WTC11 (cell line): ENCODE measurements at regions not wholly inside any gene's neighbourhood (a gene's known extent, or its start where the extent isn't known, plus 50 kb on each side); places are given as distances from the start of the nearest gene placed in this dataset.

ENCODE experiments used
- ATAC-seq: fragments of 200-7000 bp; cut with Tn5 transposase; 2 replicates; pipeline ENCODE4 v1.10.0; 2021; ENCODE audit warnings: mild to moderate bottlenecking, moderate library complexity
- CTCF ChIA-PET: fragments of 300-600 bp; sonication (Branson Sonifier 250); formaldehyde crosslinking; loops from one replicate; lab custom pipeline; 2021; ENCODE audit warnings: antibody characterized with exemption; lab: Charles Lee
- POLR2A ChIA-PET: fragments of 350-600 bp; sonication (Branson Sonifier 250); formaldehyde crosslinking; loops from one replicate; lab custom pipeline; 2021; ENCODE audit warnings: antibody characterized with exemption; lab: Charles Lee
- DNase-seq: peaks from one replicate; pipeline ENCODE4 v3.0.0; 2021; ENCODE audit warnings: low spot score
- H3K27ac Mint-ChIP-seq: 2 replicates; pipeline ENCODE4 v1.8.0; 2021; ENCODE audit warnings: mixed read lengths
- H3K27me3 Mint-ChIP-seq: 2 replicates; pipeline ENCODE4 v1.8.0; 2021; ENCODE audit warnings: low read depth, mild to moderate bottlenecking, moderate library complexity, mixed read lengths
- H3K36me3 Mint-ChIP-seq: 2 replicates; pipeline ENCODE4 v1.8.0; 2021; ENCODE audit warnings: mixed read lengths
- H3K4me1 Mint-ChIP-seq: 2 replicates; pipeline ENCODE4 v1.8.0; 2022; ENCODE audit warnings: mixed read lengths
- H3K4me3 Mint-ChIP-seq: 2 replicates; pipeline ENCODE4 v1.8.0; 2021; ENCODE audit warnings: mild to moderate bottlenecking, moderate library complexity, mixed read lengths
- H3K9me3 Mint-ChIP-seq: 2 replicates; pipeline ENCODE4 v1.8.0; 2021; ENCODE audit warnings: mixed read lengths
- ELF4 ChIP-seq: sonication (generic); formaldehyde crosslinking; IDR thresholded peaks from 2 replicates; pipeline ENCODE4 v1.8.1; 2022; ENCODE audit warnings: low read depth, mild to moderate bottlenecking, moderate library complexity, missing genetic modification reagents
- JUN ChIP-seq: sonication (generic); formaldehyde crosslinking; IDR thresholded peaks from 2 replicates; pipeline ENCODE4 v1.8.0; 2023; ENCODE audit warnings: mild to moderate bottlenecking, missing genetic modification reagents
- MXD4 ChIP-seq: fragments of 250-450 bp; sonication (Bioruptor Pico); IDR thresholded peaks from 2 replicates; pipeline ENCODE4 v1.8.0; 2021; ENCODE audit warnings: mild to moderate bottlenecking, moderate library complexity, borderline replicate concordance
- NFE2L1 ChIP-seq: sonication (generic); formaldehyde crosslinking; IDR thresholded peaks from 2 replicates; pipeline ENCODE4 v1.8.1; 2023; ENCODE audit warnings: missing genetic modification reagents
- NFYB ChIP-seq: sonication (generic); formaldehyde crosslinking; conservative IDR thresholded peaks from 2 replicates; pipeline ENCODE4 v1.8.0; 2022; ENCODE audit warnings: low read depth, missing genetic modification reagents
- NR1H2 ChIP-seq: sonication (generic); formaldehyde crosslinking; IDR thresholded peaks from 2 replicates; pipeline ENCODE4 v1.9.0; 2021; ENCODE audit warnings: mild to moderate bottlenecking, moderate library complexity, missing genetic modification reagents
- RORB ChIP-seq: fragments of 250-450 bp; sonication (Bioruptor Pico); IDR thresholded peaks from 2 replicates; pipeline ENCODE4 v1.9.0; 2021; ENCODE audit warnings: mild to moderate bottlenecking
- SMAD4 ChIP-seq: sonication (generic); formaldehyde crosslinking; IDR thresholded peaks from 2 replicates; pipeline ENCODE4 v1.8.0; 2022; ENCODE audit warnings: mild to moderate bottlenecking, missing genetic modification reagents
- SP1 ChIP-seq: sonication (generic); formaldehyde crosslinking; conservative IDR thresholded peaks from 2 replicates; pipeline ENCODE4 v1.8.1; 2022; ENCODE audit warnings: missing genetic modification reagents
- ZNF232 ChIP-seq: sonication (generic); formaldehyde crosslinking; IDR thresholded peaks from 2 replicates; pipeline ENCODE4 v1.8.0; 2022; ENCODE audit warnings: mild to moderate bottlenecking, missing genetic modification reagents
- ZNF416 ChIP-seq: fragments of 250-450 bp; sonication (Bioruptor Pico); IDR thresholded peaks from 2 replicates; pipeline ENCODE4 v1.9.0; 2021; ENCODE audit warnings: mild to moderate bottlenecking, inconsistent platforms
- ZNF671 ChIP-seq: fragments of 250-450 bp; sonication (Bioruptor Pico); IDR thresholded peaks from 2 replicates; pipeline ENCODE4 v1.8.0; 2021; ENCODE audit warnings: mild to moderate bottlenecking
- TF ChIP-seq, protein P1 (sequence below): sonication (generic); formaldehyde crosslinking; IDR thresholded peaks from 2 replicates; pipeline ENCODE4 v1.8.1; 2022; ENCODE audit warnings: mild to moderate bottlenecking, missing genetic modification reagents, moderate library complexity, borderline replicate concordance
- TF ChIP-seq, protein P2 (sequence below): sonication (generic); formaldehyde crosslinking; IDR thresholded peaks from 2 replicates; pipeline ENCODE4 v1.8.1; 2023; ENCODE audit warnings: mild to moderate bottlenecking, missing genetic modification reagents
- TF ChIP-seq, protein P3 (sequence below): sonication (generic); formaldehyde crosslinking; IDR thresholded peaks from 2 replicates; pipeline ENCODE4 v1.8.1; 2022; ENCODE audit warnings: missing genetic modification reagents, borderline replicate concordance
- TF ChIP-seq, protein P4 (sequence below): sonication (generic); formaldehyde crosslinking; IDR thresholded peaks from 2 replicates; pipeline ENCODE4 v1.8.1; 2023; ENCODE audit warnings: mild to moderate bottlenecking, missing genetic modification reagents, moderate library complexity
- TF ChIP-seq, protein P5 (sequence below): fragments of 250-450 bp; sonication (Bioruptor Pico); IDR thresholded peaks from 2 replicates; pipeline ENCODE4 v1.9.0; 2021; ENCODE audit warnings: mild to moderate bottlenecking, borderline replicate concordance
- TF ChIP-seq, protein P6 (sequence below): sonication (generic); formaldehyde crosslinking; conservative IDR thresholded peaks from 2 replicates; pipeline ENCODE4 v1.8.1; 2023; ENCODE audit warnings: mild to moderate bottlenecking, low read depth, missing genetic modification reagents, moderate library complexity
- TF ChIP-seq, protein P7 (sequence below): sonication (generic); formaldehyde crosslinking; IDR thresholded peaks from 2 replicates; pipeline ENCODE4 v1.8.1; 2022; ENCODE audit warnings: low read depth, missing genetic modification reagents, borderline replicate concordance

DNA sequence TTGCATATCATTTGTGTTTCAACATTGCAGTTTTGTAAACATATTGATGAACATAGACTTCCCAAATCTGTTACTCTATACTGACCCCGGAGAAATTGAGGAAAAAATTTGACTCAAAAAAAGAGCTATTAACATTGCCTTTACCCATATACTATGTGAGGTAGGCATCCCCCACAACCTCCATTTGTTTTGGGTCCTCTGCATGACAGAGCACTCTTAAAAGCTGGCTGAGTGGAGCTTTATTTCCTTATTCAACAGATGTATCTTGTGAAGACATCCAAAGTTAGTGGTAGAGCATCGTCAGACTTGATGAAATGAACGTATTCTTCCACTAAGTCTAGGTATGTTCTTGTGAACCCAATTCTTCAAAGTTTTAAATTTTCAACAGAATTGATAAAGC lies 310.5 kb downstream of the CDH9 start (continued):
- TF ChIP-seq, protein P1, sequence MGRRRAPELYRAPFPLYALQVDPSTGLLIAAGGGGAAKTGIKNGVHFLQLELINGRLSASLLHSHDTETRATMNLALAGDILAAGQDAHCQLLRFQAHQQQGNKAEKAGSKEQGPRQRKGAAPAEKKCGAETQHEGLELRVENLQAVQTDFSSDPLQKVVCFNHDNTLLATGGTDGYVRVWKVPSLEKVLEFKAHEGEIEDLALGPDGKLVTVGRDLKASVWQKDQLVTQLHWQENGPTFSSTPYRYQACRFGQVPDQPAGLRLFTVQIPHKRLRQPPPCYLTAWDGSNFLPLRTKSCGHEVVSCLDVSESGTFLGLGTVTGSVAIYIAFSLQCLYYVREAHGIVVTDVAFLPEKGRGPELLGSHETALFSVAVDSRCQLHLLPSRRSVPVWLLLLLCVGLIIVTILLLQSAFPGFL (CRISPR knock-in tag) = no peak
- TF ChIP-seq NFE2L1 (CRISPR knock-in tag) (no peak), SP1 (no peak), ZNF416 (no peak)
- TF ChIP-seq, protein P2, sequence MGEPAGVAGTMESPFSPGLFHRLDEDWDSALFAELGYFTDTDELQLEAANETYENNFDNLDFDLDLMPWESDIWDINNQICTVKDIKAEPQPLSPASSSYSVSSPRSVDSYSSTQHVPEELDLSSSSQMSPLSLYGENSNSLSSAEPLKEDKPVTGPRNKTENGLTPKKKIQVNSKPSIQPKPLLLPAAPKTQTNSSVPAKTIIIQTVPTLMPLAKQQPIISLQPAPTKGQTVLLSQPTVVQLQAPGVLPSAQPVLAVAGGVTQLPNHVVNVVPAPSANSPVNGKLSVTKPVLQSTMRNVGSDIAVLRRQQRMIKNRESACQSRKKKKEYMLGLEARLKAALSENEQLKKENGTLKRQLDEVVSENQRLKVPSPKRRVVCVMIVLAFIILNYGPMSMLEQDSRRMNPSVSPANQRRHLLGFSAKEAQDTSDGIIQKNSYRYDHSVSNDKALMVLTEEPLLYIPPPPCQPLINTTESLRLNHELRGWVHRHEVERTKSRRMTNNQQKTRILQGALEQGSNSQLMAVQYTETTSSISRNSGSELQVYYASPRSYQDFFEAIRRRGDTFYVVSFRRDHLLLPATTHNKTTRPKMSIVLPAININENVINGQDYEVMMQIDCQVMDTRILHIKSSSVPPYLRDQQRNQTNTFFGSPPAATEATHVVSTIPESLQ (CRISPR knock-in tag) = no peak
- TF ChIP-seq, protein P3, sequence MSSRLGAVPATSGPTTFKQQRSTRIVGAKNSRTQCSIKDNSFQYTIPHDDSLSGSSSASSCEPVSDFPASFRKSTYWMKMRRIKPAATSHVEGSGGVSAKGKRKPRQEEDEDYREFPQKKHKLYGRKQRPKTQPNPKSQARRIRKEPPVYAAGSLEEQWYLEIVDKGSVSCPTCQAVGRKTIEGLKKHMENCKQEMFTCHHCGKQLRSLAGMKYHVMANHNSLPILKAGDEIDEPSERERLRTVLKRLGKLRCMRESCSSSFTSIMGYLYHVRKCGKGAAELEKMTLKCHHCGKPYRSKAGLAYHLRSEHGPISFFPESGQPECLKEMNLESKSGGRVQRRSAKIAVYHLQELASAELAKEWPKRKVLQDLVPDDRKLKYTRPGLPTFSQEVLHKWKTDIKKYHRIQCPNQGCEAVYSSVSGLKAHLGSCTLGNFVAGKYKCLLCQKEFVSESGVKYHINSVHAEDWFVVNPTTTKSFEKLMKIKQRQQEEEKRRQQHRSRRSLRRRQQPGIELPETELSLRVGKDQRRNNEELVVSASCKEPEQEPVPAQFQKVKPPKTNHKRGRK = no peak

DNA sequence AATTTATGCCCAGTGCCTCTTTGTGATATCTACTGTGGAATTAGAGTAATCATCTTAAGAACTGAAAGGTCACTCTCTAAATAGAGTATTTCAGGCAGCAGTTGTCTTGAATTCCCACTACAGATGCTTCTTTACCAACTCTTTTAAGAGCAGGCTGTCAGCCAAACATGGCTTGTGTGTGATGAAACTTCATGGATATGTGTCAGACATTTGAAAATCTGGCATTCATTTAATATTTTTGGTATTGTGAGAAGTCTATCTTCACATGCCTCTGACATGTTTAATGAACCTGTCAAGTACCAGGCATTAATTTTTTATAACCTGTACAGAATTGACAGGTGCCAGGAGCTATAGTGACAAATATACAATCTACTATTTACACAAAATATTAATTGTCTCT lies 318.6 kb downstream of the CDH9 start:
- POLR2A ChIA-PET = no interaction called here
- CTCF ChIA-PET = no interaction called here
- no peak overlapping the region for H3K4me3 Mint-ChIP-seq
- no peak for ATAC-seq
- no peaks in the 10 kb centered on the region for H3K4me1 Mint-ChIP-seq
- DNase-seq = no peak
- H3K36me3 Mint-ChIP-seq = 0 out of 2 replicates have a peak, but pooled peaks cover 3% of the 10 kb centered on the region
- H3K27me3 Mint-ChIP-seq = no peaks in the 10 kb centered on the region
- H3K9me3 Mint-ChIP-seq = peaks cover 21% of the 10 kb centered on the region
- TF ChIP-seq, protein P4, sequence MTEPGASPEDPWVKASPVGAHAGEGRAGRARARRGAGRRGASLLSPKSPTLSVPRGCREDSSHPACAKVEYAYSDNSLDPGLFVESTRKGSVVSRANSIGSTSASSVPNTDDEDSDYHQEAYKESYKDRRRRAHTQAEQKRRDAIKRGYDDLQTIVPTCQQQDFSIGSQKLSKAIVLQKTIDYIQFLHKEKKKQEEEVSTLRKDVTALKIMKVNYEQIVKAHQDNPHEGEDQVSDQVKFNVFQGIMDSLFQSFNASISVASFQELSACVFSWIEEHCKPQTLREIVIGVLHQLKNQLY = no peak
- TF ChIP-seq, protein P5, sequence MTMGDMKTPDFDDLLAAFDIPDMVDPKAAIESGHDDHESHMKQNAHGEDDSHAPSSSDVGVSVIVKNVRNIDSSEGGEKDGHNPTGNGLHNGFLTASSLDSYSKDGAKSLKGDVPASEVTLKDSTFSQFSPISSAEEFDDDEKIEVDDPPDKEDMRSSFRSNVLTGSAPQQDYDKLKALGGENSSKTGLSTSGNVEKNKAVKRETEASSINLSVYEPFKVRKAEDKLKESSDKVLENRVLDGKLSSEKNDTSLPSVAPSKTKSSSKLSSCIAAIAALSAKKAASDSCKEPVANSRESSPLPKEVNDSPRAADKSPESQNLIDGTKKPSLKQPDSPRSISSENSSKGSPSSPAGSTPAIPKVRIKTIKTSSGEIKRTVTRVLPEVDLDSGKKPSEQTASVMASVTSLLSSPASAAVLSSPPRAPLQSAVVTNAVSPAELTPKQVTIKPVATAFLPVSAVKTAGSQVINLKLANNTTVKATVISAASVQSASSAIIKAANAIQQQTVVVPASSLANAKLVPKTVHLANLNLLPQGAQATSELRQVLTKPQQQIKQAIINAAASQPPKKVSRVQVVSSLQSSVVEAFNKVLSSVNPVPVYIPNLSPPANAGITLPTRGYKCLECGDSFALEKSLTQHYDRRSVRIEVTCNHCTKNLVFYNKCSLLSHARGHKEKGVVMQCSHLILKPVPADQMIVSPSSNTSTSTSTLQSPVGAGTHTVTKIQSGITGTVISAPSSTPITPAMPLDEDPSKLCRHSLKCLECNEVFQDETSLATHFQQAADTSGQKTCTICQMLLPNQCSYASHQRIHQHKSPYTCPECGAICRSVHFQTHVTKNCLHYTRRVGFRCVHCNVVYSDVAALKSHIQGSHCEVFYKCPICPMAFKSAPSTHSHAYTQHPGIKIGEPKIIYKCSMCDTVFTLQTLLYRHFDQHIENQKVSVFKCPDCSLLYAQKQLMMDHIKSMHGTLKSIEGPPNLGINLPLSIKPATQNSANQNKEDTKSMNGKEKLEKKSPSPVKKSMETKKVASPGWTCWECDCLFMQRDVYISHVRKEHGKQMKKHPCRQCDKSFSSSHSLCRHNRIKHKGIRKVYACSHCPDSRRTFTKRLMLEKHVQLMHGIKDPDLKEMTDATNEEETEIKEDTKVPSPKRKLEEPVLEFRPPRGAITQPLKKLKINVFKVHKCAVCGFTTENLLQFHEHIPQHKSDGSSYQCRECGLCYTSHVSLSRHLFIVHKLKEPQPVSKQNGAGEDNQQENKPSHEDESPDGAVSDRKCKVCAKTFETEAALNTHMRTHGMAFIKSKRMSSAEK = no peak
- TF ChIP-seq RORB = no peak
- TF ChIP-seq SMAD4 (CRISPR knock-in tag) = no peak
- TF ChIP-seq, protein P1 (CRISPR knock-in tag) = no peak
- TF ChIP-seq ELF4 (CRISPR knock-in tag) = no peak
- TF ChIP-seq, protein P6, sequence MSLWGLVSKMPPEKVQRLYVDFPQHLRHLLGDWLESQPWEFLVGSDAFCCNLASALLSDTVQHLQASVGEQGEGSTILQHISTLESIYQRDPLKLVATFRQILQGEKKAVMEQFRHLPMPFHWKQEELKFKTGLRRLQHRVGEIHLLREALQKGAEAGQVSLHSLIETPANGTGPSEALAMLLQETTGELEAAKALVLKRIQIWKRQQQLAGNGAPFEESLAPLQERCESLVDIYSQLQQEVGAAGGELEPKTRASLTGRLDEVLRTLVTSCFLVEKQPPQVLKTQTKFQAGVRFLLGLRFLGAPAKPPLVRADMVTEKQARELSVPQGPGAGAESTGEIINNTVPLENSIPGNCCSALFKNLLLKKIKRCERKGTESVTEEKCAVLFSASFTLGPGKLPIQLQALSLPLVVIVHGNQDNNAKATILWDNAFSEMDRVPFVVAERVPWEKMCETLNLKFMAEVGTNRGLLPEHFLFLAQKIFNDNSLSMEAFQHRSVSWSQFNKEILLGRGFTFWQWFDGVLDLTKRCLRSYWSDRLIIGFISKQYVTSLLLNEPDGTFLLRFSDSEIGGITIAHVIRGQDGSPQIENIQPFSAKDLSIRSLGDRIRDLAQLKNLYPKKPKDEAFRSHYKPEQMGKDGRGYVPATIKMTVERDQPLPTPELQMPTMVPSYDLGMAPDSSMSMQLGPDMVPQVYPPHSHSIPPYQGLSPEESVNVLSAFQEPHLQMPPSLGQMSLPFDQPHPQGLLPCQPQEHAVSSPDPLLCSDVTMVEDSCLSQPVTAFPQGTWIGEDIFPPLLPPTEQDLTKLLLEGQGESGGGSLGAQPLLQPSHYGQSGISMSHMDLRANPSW (CRISPR knock-in tag) = no peak
- no peak for TF ChIP-seq ZNF232 (CRISPR knock-in tag)
- TF ChIP-seq ZNF671 (CRISPR knock-in tag) = no peak
- TF ChIP-seq MXD4 (CRISPR knock-in tag) = no peak
- TF ChIP-seq JUN (CRISPR knock-in tag) = no peak
- TF ChIP-seq ZNF416 = no peak
- TF ChIP-seq NR1H2 (CRISPR knock-in tag) = no peak
- TF ChIP-seq, protein P7, sequence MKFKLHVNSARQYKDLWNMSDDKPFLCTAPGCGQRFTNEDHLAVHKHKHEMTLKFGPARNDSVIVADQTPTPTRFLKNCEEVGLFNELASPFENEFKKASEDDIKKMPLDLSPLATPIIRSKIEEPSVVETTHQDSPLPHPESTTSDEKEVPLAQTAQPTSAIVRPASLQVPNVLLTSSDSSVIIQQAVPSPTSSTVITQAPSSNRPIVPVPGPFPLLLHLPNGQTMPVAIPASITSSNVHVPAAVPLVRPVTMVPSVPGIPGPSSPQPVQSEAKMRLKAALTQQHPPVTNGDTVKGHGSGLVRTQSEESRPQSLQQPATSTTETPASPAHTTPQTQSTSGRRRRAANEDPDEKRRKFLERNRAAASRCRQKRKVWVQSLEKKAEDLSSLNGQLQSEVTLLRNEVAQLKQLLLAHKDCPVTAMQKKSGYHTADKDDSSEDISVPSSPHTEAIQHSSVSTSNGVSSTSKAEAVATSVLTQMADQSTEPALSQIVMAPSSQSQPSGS (CRISPR knock-in tag) = no peak
- no peak for TF ChIP-seq NFYB (CRISPR knock-in tag)
- no peak overlapping the region for H3K27ac Mint-ChIP-seq
